Stimulated activated CD4-positive, alpha-beta T cell treated with anti-CD3 and anti-CD28 coated beads, Interleukin-15, amount 100 ng/mL, for 48 hours (primary cell): ENCODE measurements at regions not wholly inside any gene's neighbourhood (a gene's known extent, or its start where the extent isn't known, plus 50 kb on each side); places are given as distances from the start of the nearest gene placed in this dataset.

Experiments used
- DNase-seq, 2 donors: peaks; one replicate each; pipeline ENCODE4 v3.0.0-alpha.2; 2020; ENCODE audit warnings: low read depth in 2 of 2

DNA sequence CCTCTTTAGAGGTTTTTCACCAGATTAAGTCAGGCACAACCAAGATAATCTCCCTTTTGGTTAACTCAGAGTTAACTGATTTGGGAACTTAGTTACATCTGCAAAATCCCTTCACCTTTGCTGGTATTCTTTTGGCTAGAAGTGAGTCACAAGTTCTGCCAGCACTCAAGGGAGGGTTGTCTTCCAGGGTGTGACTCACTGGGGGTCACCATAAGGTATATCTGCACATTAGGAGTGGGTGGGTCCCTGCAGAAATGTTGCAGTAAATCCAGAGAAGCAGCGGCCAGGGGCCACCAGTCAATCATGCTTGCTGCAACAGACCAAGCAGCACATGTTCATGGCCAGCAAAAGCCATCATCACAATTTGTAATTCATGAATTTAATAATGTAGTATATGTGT, 59.8 kb upstream of the MAML3 start:
- no peak for DNase-seq

DNA sequence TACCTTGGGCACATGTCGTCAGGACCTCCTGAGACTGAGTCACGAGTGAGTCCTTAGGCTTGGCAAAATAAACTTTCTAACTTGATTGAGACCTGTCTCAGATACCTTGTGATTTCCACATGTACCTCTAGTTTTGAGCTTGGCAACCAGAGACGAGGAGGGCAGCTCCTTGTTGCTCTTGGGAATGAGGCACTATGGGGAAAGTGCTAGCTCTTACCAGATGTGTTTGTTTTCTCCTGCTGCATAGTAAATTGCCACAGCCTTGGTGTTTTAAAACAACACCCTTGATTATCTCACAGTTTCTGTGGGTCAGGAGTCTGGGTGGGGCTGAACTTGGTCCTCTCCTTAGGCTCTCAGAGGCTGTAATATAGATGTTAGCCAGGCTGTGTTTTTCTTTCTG, 59.1 kb upstream of the MAML3 start:
- no peak for DNase-seq

GRCh38 chr4:140212646-140213045, 58.7 kb upstream of the MAML3 start:
- no peak for DNase-seq

- DNase-seq = no peak
Observed at GRCh38 chr4:140212194-140212593, 58.2 kb upstream of the MAML3 start.

- no peak for DNase-seq
Observed at GRCh38 chr4:140211693-140212092, 57.7 kb upstream of the MAML3 start.

GRCh38 chr4:140211161-140211560, 57.2 kb upstream of the MAML3 start:
- DNase-seq = no peak

DNA sequence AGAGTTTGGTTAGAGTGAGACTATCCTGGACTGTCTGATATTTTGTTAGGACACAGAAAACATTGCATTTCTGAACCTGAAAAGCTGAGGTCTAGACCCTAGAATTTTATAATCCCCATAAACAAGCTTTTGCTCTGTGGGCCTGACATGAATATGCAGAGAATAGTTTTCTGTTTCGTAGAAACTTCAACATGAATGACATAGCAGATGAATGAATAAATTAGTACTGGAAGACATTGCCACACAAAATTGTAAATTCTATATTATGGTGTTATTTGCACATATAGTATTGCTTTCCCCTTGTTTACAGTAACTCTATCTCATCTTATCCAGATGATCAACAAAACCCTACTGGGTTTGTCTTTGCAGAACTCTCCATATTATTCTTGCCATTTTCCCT, 54.9 kb upstream of the MAML3 start:
- DNase-seq = no peak
